ENCODE measurements at regions not wholly inside any gene's neighbourhood (a gene's known extent, or its start where the extent isn't known, plus 50 kb on each side); places are given as distances from the start of the nearest gene placed in this dataset.

- ChIA-PET CTCF (no interaction called here), POLR2A (no interaction called here)
- Histone ChIP-seq H3K4me1 (ENCODE audit: control insufficient read depth, extremely low read depth, insufficient read depth, low read length) (no peaks in the 10 kb centered on the region), H3K9me3 (replicated peaks; ENCODE audit: control insufficient read depth, insufficient read depth, low read length) (peaks cover 7% of the 10 kb centered on the region), H3K4me3 (replicated peaks in 1 of 3; ENCODE audit: insufficient read depth in 1 of 3, low read depth in 1 of 3, low read length in 3 of 3) (no peak overlapping the region), H3K27me3 (ENCODE audit: control insufficient read depth in 2 of 2, insufficient read depth in 2 of 2, low read length in 2 of 2) (no peaks in the 10 kb centered on the region), H3K9ac (replicated peaks; ENCODE audit: extremely low read depth, insufficient read depth, low read length) (no peak overlapping the region), H3K27ac (ENCODE audit: insufficient read depth, low read depth, low read length) (no peak overlapping the region), H3K4me2 (ENCODE audit: insufficient read depth, low read length) (no peak overlapping the region), H2AFZ (ENCODE audit: low read depth, low read length) (no peak overlapping the region), H3K79me2 (ENCODE audit: control insufficient read depth, insufficient read depth, low read length) (no peaks in the 10 kb centered on the region), H4K20me1 (replicated peaks; ENCODE audit: control insufficient read depth, extremely low read depth, insufficient read depth, low read length) (no peaks in the 10 kb centered on the region), H3K9me1 (replicated peaks; ENCODE audit: control insufficient read depth, extremely low read depth, insufficient read depth, low read length) (no peaks in the 10 kb centered on the region), H3K36me3 (ENCODE audit: control insufficient read depth in 2 of 2, extremely low read depth in 1 of 2, insufficient read depth in 2 of 2, low read length in 2 of 2) (no peaks in the 10 kb centered on the region)
- dilution Hi-C loops (cut with MboI; ENCODE audit: extremely low pct_ligation_motif_present, low sequenced_read_pairs) (no loop called here), intact Hi-C loops (cut with micrococcal nuclease) (no loop called here)
- no TSS peak for BruUV-seq (replicated peaks)
- DNase-seq (ENCODE audit: low read depth, low spot score) (no peak), FAIRE-seq (no peak)
- TF ChIP-seq EZH2 (IDR thresholded peaks at IDR 0.05; ENCODE audit: borderline replicate concordance, low read depth, low read length, severe bottlenecking) = no peak
- no peak for TF ChIP-seq POLR2AphosphoS5 (IDR thresholded peaks at IDR 0.05; ENCODE audit: insufficient read depth, low read depth, low read length)
- no peak for TF ChIP-seq FOS (IDR thresholded peaks at IDR 0.05; ENCODE audit: borderline replicate concordance, insufficient read depth, low read length)
- TF ChIP-seq, protein P1, sequence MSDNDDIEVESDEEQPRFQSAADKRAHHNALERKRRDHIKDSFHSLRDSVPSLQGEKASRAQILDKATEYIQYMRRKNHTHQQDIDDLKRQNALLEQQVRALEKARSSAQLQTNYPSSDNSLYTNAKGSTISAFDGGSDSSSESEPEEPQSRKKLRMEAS (IDR thresholded peaks at IDR 0.05; ENCODE audit: insufficient read depth, insufficient read length) = no peak
- no peak for TF ChIP-seq MYC (IDR thresholded peaks at IDR 0.05; ENCODE audit: low read depth, low read length)
- no peak for TF ChIP-seq CTCF (IDR thresholded peaks at IDR 0.05; ENCODE audit: extremely low read depth in 1 of 2, insufficient read depth in 1 of 2, low read depth in 1 of 2, low read length in 2 of 2)
- no peak for TF ChIP-seq JUN (IDR thresholded peaks at IDR 0.05; ENCODE audit: borderline replicate concordance, insufficient read depth, insufficient read length, low read depth)
- no peak for TF ChIP-seq GATA2 (IDR thresholded peaks at IDR 0.05; ENCODE audit: insufficient read depth, insufficient read length, low read depth, low read length)
- no peak for TF ChIP-seq POLR2A (IDR thresholded peaks at IDR 0.05; ENCODE audit: low read depth, low read length)
Measured at GRCh38 chr14:44449680-44450079, 57.4 kb downstream of the FSCB start.

Measured in endothelial cell of umbilical vein (primary cell).